Activated T-cell treated with anti-CD3 and anti-CD28 coated beads, Interleukin-2, amount 50 U/mL, for 4 hours (primary cell): ENCODE measurements at regions not wholly inside any gene's neighbourhood (a gene's known extent, or its start where the extent isn't known, plus 50 kb on each side); places are given as distances from the start of the nearest gene placed in this dataset.
"Not testable (repeated sequence)": the region's sequence is repeated elsewhere in the genome, so short reads cannot be mapped to it uniquely, and the experiment has no call there.

Experiments
- ATAC-seq, 2 donors: fragments of 200-7000 bp; cut with Tn5 transposase; one replicate each; pipeline ENCODE4 v1.10.0; 2021
- DNase-seq: peaks from one replicate; pipeline ENCODE4 v3.0.0-alpha.2; 2020
- H3K27me3 Mint-ChIP-seq: one replicate; pipeline ENCODE4 v1.8.0; 2021; ENCODE audit warnings: low read depth, mixed read lengths
- H3K36me3 Mint-ChIP-seq: one replicate; pipeline ENCODE4 v1.8.0; 2022; ENCODE audit warnings: mixed read lengths; ENCODE audit not compliant: insufficient read depth
- H3K4me1 Mint-ChIP-seq: one replicate; pipeline ENCODE4 v1.8.0; 2021; ENCODE audit warnings: low read depth, mixed read lengths
- H3K4me3 Mint-ChIP-seq: one replicate; pipeline ENCODE4 v1.8.0; 2021; ENCODE audit warnings: mild to moderate bottlenecking, moderate library complexity, mixed read lengths
- H3K9me3 Mint-ChIP-seq: one replicate; pipeline ENCODE4 v1.8.0; 2021; ENCODE audit warnings: mixed read lengths

GRCh38 chr1:194821091-194821490, 1634.7 kb upstream of the B3GALT2 start:
- ATAC-seq (no peak), DNase-seq (no peak)
- Mint-ChIP-seq H3K9me3 (no peaks in the 10 kb centered on the region), H3K36me3 (no peaks in the 10 kb centered on the region), H3K27me3 (no peaks in the 10 kb centered on the region), H3K4me3 (no peak overlapping the region), H3K4me1 (no peaks in the 10 kb centered on the region)

GRCh38 chr1:194818674-194819073, 1632.3 kb upstream of the B3GALT2 start:
- H3K27me3 Mint-ChIP-seq = no peaks in the 10 kb centered on the region
- DNase-seq = no peak
- ATAC-seq = no peak
- H3K4me1 Mint-ChIP-seq = no peaks in the 10 kb centered on the region
- no peak overlapping the region for H3K4me3 Mint-ChIP-seq
- H3K36me3 Mint-ChIP-seq = no peaks in the 10 kb centered on the region
- H3K9me3 Mint-ChIP-seq = no peaks in the 10 kb centered on the region

- H3K9me3 Mint-ChIP-seq = no peaks in the 10 kb centered on the region
These were observed 1630.4 kb upstream of the B3GALT2 start for GRCh38 chr1:194816859-194817258.

GRCh38 chr1:194813096-194813495, 1626.7 kb upstream of the B3GALT2 start:
- no peaks in the 10 kb centered on the region for H3K4me1 Mint-ChIP-seq
- no peak overlapping the region for H3K4me3 Mint-ChIP-seq
- ATAC-seq (no peak), DNase-seq (no peak)
- H3K27me3 Mint-ChIP-seq = no peaks in the 10 kb centered on the region
- no peaks in the 10 kb centered on the region for H3K36me3 Mint-ChIP-seq
- H3K9me3 Mint-ChIP-seq = no peaks in the 10 kb centered on the region

More at GRCh38 chr1:194816859-194817258, 1630.4 kb upstream of the B3GALT2 start:
- no peaks in the 10 kb centered on the region for H3K36me3 Mint-ChIP-seq
- H3K4me3 Mint-ChIP-seq = no peak overlapping the region
- DNase-seq (no peak), ATAC-seq (no peak)
- no peaks in the 10 kb centered on the region for H3K27me3 Mint-ChIP-seq
- no peaks in the 10 kb centered on the region for H3K4me1 Mint-ChIP-seq

- Mint-ChIP-seq H3K9me3 (no peaks in the 10 kb centered on the region), H3K27me3 (no peaks in the 10 kb centered on the region), H3K4me1 (no peaks in the 10 kb centered on the region), H3K36me3 (no peaks in the 10 kb centered on the region), H3K4me3 (no peak overlapping the region)
- DNase-seq = no peak
- ATAC-seq = no peak
These were observed 1623.3 kb upstream of the B3GALT2 start for GRCh38 chr1:194809665-194810064.

GRCh38 chr1:194809215-194809614, 1622.8 kb upstream of the B3GALT2 start:
- H3K9me3 Mint-ChIP-seq = no peaks in the 10 kb centered on the region
- H3K4me1 Mint-ChIP-seq = no peaks in the 10 kb centered on the region
- ATAC-seq (no peak), DNase-seq (no peak)
- H3K4me3 Mint-ChIP-seq = no peak overlapping the region
- H3K27me3 Mint-ChIP-seq = no peaks in the 10 kb centered on the region
- no peaks in the 10 kb centered on the region for H3K36me3 Mint-ChIP-seq

GRCh38 chr1:194807530-194808220, 1621.3 kb upstream of the B3GALT2 start:
- Mint-ChIP-seq H3K27me3 (no peaks in the 10 kb centered on the region), H3K4me3 (no peak overlapping the region), H3K4me1 (no peaks in the 10 kb centered on the region), H3K36me3 (no peaks in the 10 kb centered on the region), H3K9me3 (no peaks in the 10 kb centered on the region)
- DNase-seq (no peak), ATAC-seq (no peak)

GRCh38 chr1:194802572-194802971, 1616.2 kb upstream of the B3GALT2 start:
- ATAC-seq (no peak), DNase-seq (no peak)
- Mint-ChIP-seq H3K4me3 (no peak overlapping the region), H3K9me3 (no peaks in the 10 kb centered on the region), H3K4me1 (no peaks in the 10 kb centered on the region), H3K36me3 (no peaks in the 10 kb centered on the region), H3K27me3 (no peaks in the 10 kb centered on the region)

- Mint-ChIP-seq H3K4me3 (no peak overlapping the region), H3K36me3 (no peaks in the 10 kb centered on the region), H3K9me3 (no peaks in the 10 kb centered on the region), H3K4me1 (no peaks in the 10 kb centered on the region), H3K27me3 (no peaks in the 10 kb centered on the region)
- DNase-seq (no peak), ATAC-seq (no peak)
These were observed 1609.6 kb upstream of the B3GALT2 start for GRCh38 chr1:194795917-194796593.

- ATAC-seq (no peak), DNase-seq (no peak)
- H3K27me3 Mint-ChIP-seq = no peaks in the 10 kb centered on the region
- H3K4me1 Mint-ChIP-seq = no peaks in the 10 kb centered on the region
- H3K36me3 Mint-ChIP-seq = no peaks in the 10 kb centered on the region
- no peaks in the 10 kb centered on the region for H3K9me3 Mint-ChIP-seq
- H3K4me3 Mint-ChIP-seq = no peak overlapping the region
These were observed 1600.6 kb upstream of the B3GALT2 start for GRCh38 chr1:194787001-194787400.

GRCh38 chr1:194786027-194786426, 1599.6 kb upstream of the B3GALT2 start:
- H3K36me3 Mint-ChIP-seq = no peaks in the 10 kb centered on the region
- no peaks in the 10 kb centered on the region for H3K9me3 Mint-ChIP-seq
- H3K4me3 Mint-ChIP-seq = no peak overlapping the region
- no peak for ATAC-seq
- H3K27me3 Mint-ChIP-seq = no peaks in the 10 kb centered on the region
- H3K4me1 Mint-ChIP-seq = no peaks in the 10 kb centered on the region
- no peak for DNase-seq

- ATAC-seq (no peak), DNase-seq (no peak)
- H3K9me3 Mint-ChIP-seq = peaks cover 6% of the 10 kb centered on the region
- H3K36me3 Mint-ChIP-seq = no peaks in the 10 kb centered on the region
- H3K4me3 Mint-ChIP-seq = no peak overlapping the region
- no peaks in the 10 kb centered on the region for H3K4me1 Mint-ChIP-seq
- peaks cover 6% of the 10 kb centered on the region for H3K27me3 Mint-ChIP-seq
These were observed 1590.2 kb upstream of the B3GALT2 start for GRCh38 chr1:194776657-194777056.

- H3K4me1 Mint-ChIP-seq = no peaks in the 10 kb centered on the region
- DNase-seq (no peak), ATAC-seq (no peak)
- peaks cover 6% of the 10 kb centered on the region for H3K9me3 Mint-ChIP-seq
- H3K27me3 Mint-ChIP-seq = peaks cover 6% of the 10 kb centered on the region
- no peaks in the 10 kb centered on the region for H3K36me3 Mint-ChIP-seq
- no peak overlapping the region for H3K4me3 Mint-ChIP-seq
These were observed 1588.1 kb upstream of the B3GALT2 start for GRCh38 chr1:194774535-194774934.

- Mint-ChIP-seq H3K36me3 (no peaks in the 10 kb centered on the region), H3K4me3 (no peak overlapping the region), H3K27me3 (peaks cover 3% of the 10 kb centered on the region), H3K4me1 (no peaks in the 10 kb centered on the region), H3K9me3 (no peaks in the 10 kb centered on the region)
- ATAC-seq (no peak), DNase-seq (no peak)
These were observed 1569.0 kb upstream of the B3GALT2 start for GRCh38 chr1:194755241-194755994.

GRCh38 chr1:194738843-194739242, 1552.4 kb upstream of the B3GALT2 start:
- H3K36me3 Mint-ChIP-seq, H3K4me3 Mint-ChIP-seq, ATAC-seq, H3K4me1 Mint-ChIP-seq, DNase-seq, H3K27me3 Mint-ChIP-seq, H3K9me3 Mint-ChIP-seq: not testable (repeated sequence)
